ENCODE measurements at regions not wholly inside any gene's neighbourhood (a gene's known extent, or its start where the extent isn't known, plus 50 kb on each side); places are given as distances from the start of the nearest gene placed in this dataset.
A peak's percentile ranks its signal among the peaks of the same experiment; 100 is the strongest.

GRCh38 chr12:115090783-115091182 is 406.8 kb upstream of the TBX3 start:
- 66 to 72% methylated on average over 4 of the region's 4 CpGs for WGBS, 2 donors
- Histone ChIP-seq H3K4me3 (no peak overlapping the region), H3K4me1 (ENCODE audit: control insufficient read depth in 5 of 5, insufficient read depth in 5 of 5, low read length in 5 of 5) (peaks cover 0 to 5% (median 0%) of the 10 kb centered on the region in 5 donors), H3K9ac (ENCODE audit: insufficient read depth in 1 of 2, low read length in 2 of 2) (no peak overlapping the region), H3K9me3 (ENCODE audit: control insufficient read depth in 4 of 4, insufficient read depth in 3 of 4, low read length in 3 of 4) (no peaks in the 10 kb centered on the region), H3K27ac (ENCODE audit: low read depth in 1 of 2, low read length in 1 of 2) (no peak overlapping the region), H3K27me3 (ENCODE audit: control insufficient read depth in 3 of 3, insufficient read depth in 3 of 3, low read length in 2 of 3) (no peaks in the 10 kb centered on the region), H3K36me3 (ENCODE audit: control insufficient read depth in 4 of 4, insufficient read depth in 4 of 4, low read length in 4 of 4) (no peaks in the 10 kb centered on the region)
- DNase-seq (no peak), ATAC-seq (ENCODE audit: insufficient read depth, low FRiP score) (no peak)
- no peak for TF ChIP-seq CTCF (IDR thresholded peaks at IDR 0.05; ENCODE audit: control extremely low read depth, extremely low read depth)

GRCh38 chr12:115088995-115089841 is 405.2 kb upstream of the TBX3 start:
- no peak for TF ChIP-seq CTCF (IDR thresholded peaks at IDR 0.05; ENCODE audit: control extremely low read depth, extremely low read depth)
- DNase-seq (no peak), ATAC-seq (ENCODE audit: insufficient read depth, low FRiP score) (no peak)
- no peaks in the 10 kb centered on the region for H3K36me3 ChIP-seq (ENCODE audit: control insufficient read depth in 4 of 4, insufficient read depth in 4 of 4, low read length in 4 of 4)
- no peaks in the 10 kb centered on the region for H3K9me3 ChIP-seq (ENCODE audit: control insufficient read depth in 4 of 4, insufficient read depth in 3 of 4, low read length in 3 of 4)
- H3K9ac ChIP-seq (ENCODE audit: insufficient read depth in 1 of 2, low read length in 2 of 2): no peak overlapping the region
- H3K27ac ChIP-seq (ENCODE audit: low read depth in 1 of 2, low read length in 1 of 2): no peak overlapping the region
- H3K27me3 ChIP-seq (ENCODE audit: control insufficient read depth in 3 of 3, insufficient read depth in 3 of 3, low read length in 2 of 3): no peaks in the 10 kb centered on the region
- WGBS, 2 donors: 69 to 75% methylated on average over 13 of the region's 13 CpGs
- H3K4me1 ChIP-seq (ENCODE audit: control insufficient read depth in 5 of 5, insufficient read depth in 5 of 5, low read length in 5 of 5): peaks cover 0 to 8% (median 0%) of the 10 kb centered on the region in 5 donors
- no peak overlapping the region for H3K4me3 ChIP-seq

- Histone ChIP-seq H3K27ac (ENCODE audit: low read depth in 1 of 2, low read length in 1 of 2) (no peak overlapping the region), H3K9me3 (ENCODE audit: control insufficient read depth in 4 of 4, insufficient read depth in 3 of 4, low read length in 3 of 4) (no peaks in the 10 kb centered on the region), H3K9ac (ENCODE audit: insufficient read depth in 1 of 2, low read length in 2 of 2) (no peak overlapping the region), H3K4me3 (no peak overlapping the region), H3K27me3 (ENCODE audit: control insufficient read depth in 3 of 3, insufficient read depth in 3 of 3, low read length in 2 of 3) (no peaks in the 10 kb centered on the region), H3K36me3 (ENCODE audit: control insufficient read depth in 4 of 4, insufficient read depth in 4 of 4, low read length in 4 of 4) (no peaks in the 10 kb centered on the region), H3K4me1 (ENCODE audit: control insufficient read depth in 5 of 5, insufficient read depth in 5 of 5, low read length in 5 of 5) (peaks cover 0 to 8% (median 0%) of the 10 kb centered on the region in 5 donors)
- ATAC-seq (ENCODE audit: insufficient read depth, low FRiP score) (no peak), DNase-seq (peak; percentile 38 to 73 (median 49))
- WGBS, 2 donors: 67 to 79% methylated on average over 3 of the region's 3 CpGs
- TF ChIP-seq CTCF (IDR thresholded peaks at IDR 0.05; ENCODE audit: control extremely low read depth, extremely low read depth): no peak
Observed at GRCh38 chr12:115088328-115088994, 404.5 kb upstream of the TBX3 start.
